K562 (cell line): ENCODE measurements at regions not wholly inside any gene's neighbourhood (a gene's known extent, or its start where the extent isn't known, plus 50 kb on each side); places are given as distances from the start of the nearest gene placed in this dataset.

Experiments used
- ATAC-seq: fragments of 200-7000 bp; cut with Tn5 transposase; 3 replicates; pipeline ENCODE4 v1.9.1; 2020; ENCODE audit warnings: moderate library complexity
- BruUV-seq: library from RNA; stranded (reverse); fragments of 400-500 nt; replicated peaks from 2 replicates; lab custom pipeline; 2021; lab: Mats Ljungman, UMichigan
- CTCF ChIA-PET: fragments of 300-600 bp; formaldehyde crosslinking; extraction: SDS; loops from one replicate; lab custom pipeline; 2021; ENCODE audit warnings: low intra/inter-chr PET ratio; lab: Yijun Ruan, JAX
- POLR2A ChIA-PET: fragments of 300-600, 350-650 bp; sonication (Branson Sonifier 250); formaldehyde crosslinking; extraction: SDS; loops from one replicate; lab custom pipeline; 2021; ENCODE audit warnings: antibody characterized with exemption, inconsistent platforms; lab: Yijun Ruan, JAX
- DNase-seq, 4 experiments: peaks; one replicate each; pipeline versions ENCODE4 v3.0.0 to v3.0.0-alpha.2; 2011 to 2018; ENCODE audit warnings: low spot score in 3 of 4, mixed read lengths in 3 of 4; ENCODE audit errors: extremely low read depth in 1 of 4
- FAIRE-seq: peaks from 2 replicates; lab custom pipeline; 2011; peaks lifted over from hg19 to GRCh38; lab: Jason Lieb, UNC
- H2AFZ ChIP-seq: 2 replicates; pipeline ENCODE4 v1.6.0; 2011; ENCODE audit warnings: low read depth, low read length, control low read depth, inconsistent platforms
- H3K27ac ChIP-seq: fragments of 200-600 bp; 3 replicates; pipeline ENCODE4 v1.8.0; 2011; ENCODE audit warnings: low read depth, mild to moderate bottlenecking, control low read depth, inconsistent platforms, low read length, moderate library complexity, mixed read lengths; ENCODE audit errors: extremely low read depth
- H3K27me3 ChIP-seq, 2 experiments: fragments of 300-600 bp in 1 of 2; 2 replicates in 1 of 2; 3 replicates in 1 of 2; pipeline versions ENCODE4 v1.6.0 to v1.8.0; 2011; ENCODE audit warnings: inconsistent platforms in 2 of 2, low read length in 2 of 2, mild to moderate bottlenecking in 1 of 2, mixed read lengths in 1 of 2, moderate library complexity in 1 of 2; ENCODE audit not compliant: control insufficient read depth in 2 of 2, insufficient read depth in 2 of 2
- H3K36me3 ChIP-seq: fragments of 300-600 bp; 3 replicates; pipeline ENCODE4 v1.8.0; 2011; ENCODE audit warnings: mild to moderate bottlenecking, low read length, inconsistent platforms; ENCODE audit not compliant: control insufficient read depth, insufficient read depth
- H3K4me1 ChIP-seq, 2 experiments: fragments of 200-600 bp in 1 of 2; replicated peaks in 1 of 2; 2 replicates in 1 of 2; 3 replicates in 1 of 2; pipeline versions ENCODE4 v1.5.1 to v1.8.0; 2011; ENCODE audit warnings: inconsistent platforms in 2 of 2, low read length in 2 of 2, mild to moderate bottlenecking in 1 of 2, mixed read lengths in 1 of 2, moderate library complexity in 1 of 2; ENCODE audit not compliant: control insufficient read depth in 2 of 2, insufficient read depth in 2 of 2
- H3K4me2 ChIP-seq: 2 replicates; pipeline ENCODE4 v1.6.1; 2011; ENCODE audit warnings: low read length, control low read depth, inconsistent platforms, mixed read lengths; ENCODE audit not compliant: insufficient read depth
- H3K4me3 ChIP-seq: fragments of 200-600 bp; sonication (generic), shearing (Covaris generic); 2 replicates; pipeline ENCODE4 v1.5.1; 2016; ENCODE audit warnings: control low read depth, inconsistent platforms
- H3K79me2 ChIP-seq: fragments of 200-600 bp; 3 replicates; pipeline ENCODE4 v1.8.0; 2011; ENCODE audit warnings: low read length, inconsistent platforms; ENCODE audit not compliant: control insufficient read depth, insufficient read depth
- H3K9ac ChIP-seq, 2 experiments: 2 replicates each; pipeline versions ENCODE4 v1.6.0 to v1.6.1; 2011; ENCODE audit warnings: low read depth in 2 of 2, low read length in 2 of 2, control low read depth in 1 of 2, inconsistent platforms in 1 of 2, mild to moderate bottlenecking in 1 of 2, mixed read lengths in 1 of 2; ENCODE audit not compliant: insufficient read depth in 1 of 2
- H3K9me1 ChIP-seq: one replicate; pipeline ENCODE4 v1.6.0; 2011; ENCODE audit warnings: inconsistent platforms, mild to moderate bottlenecking, low read length, moderate library complexity; ENCODE audit not compliant: control insufficient read depth, insufficient read depth
- H3K9me3 ChIP-seq: replicated peaks from 2 replicates; pipeline ENCODE4 v1.5.1; 2011; ENCODE audit warnings: low read depth, low read length, inconsistent platforms; ENCODE audit not compliant: control insufficient read depth, insufficient read depth
- H4K20me1 ChIP-seq: replicated peaks from 2 replicates; pipeline ENCODE4 v1.6.1; 2011; ENCODE audit warnings: low read length, inconsistent platforms, mixed read lengths; ENCODE audit not compliant: control insufficient read depth, insufficient read depth
- ATF3 ChIP-seq, 2 experiments: fragments of 450-650 bp in 1 of 2; sonication (generic) in 1 of 2; formaldehyde crosslinking in 1 of 2; IDR thresholded peaks in 1 of 2; conservative IDR thresholded peaks in 1 of 2; 2 replicates each; pipeline versions ENCODE4 v1.6.1 to v1.8.1; 2016 to 2023; ENCODE audit warnings: mild to moderate bottlenecking in 2 of 2, moderate library complexity in 2 of 2, inconsistent platforms in 1 of 2, missing genetic modification reagents in 1 of 2
- CBFB ChIP-seq: sonication (generic); formaldehyde crosslinking; IDR thresholded peaks from 2 replicates; pipeline ENCODE4 v1.4.0; 2020; ENCODE audit warnings: mild to moderate bottlenecking, missing genetic modification reagents
- ELK1 ChIP-seq: sonication (generic); formaldehyde crosslinking; IDR thresholded peaks from 2 replicates; pipeline ENCODE4 v1.8.1; 2022; ENCODE audit warnings: missing genetic modification reagents
- FOSL1 ChIP-seq: fragments of 200-800 bp; sonication (Bioruptor generic); conservative IDR thresholded peaks from 2 replicates; pipeline ENCODE4 v1.6.1; 2016; ENCODE audit warnings: missing genetic modification characterization, missing compliant biosample characterization
- FOXK1 ChIP-seq: sonication (generic); formaldehyde crosslinking; IDR thresholded peaks from 2 replicates; pipeline ENCODE4 v1.8.0; 2022; ENCODE audit warnings: missing genetic modification reagents, mild to moderate bottlenecking, borderline replicate concordance
- GATA2 ChIP-seq: sonication (generic); formaldehyde crosslinking; IDR thresholded peaks from 2 replicates; pipeline ENCODE4 v1.4.0; 2020; ENCODE audit warnings: mild to moderate bottlenecking, missing genetic modification reagents
- JUND ChIP-seq, 2 experiments: IDR thresholded peaks; 2 replicates in 1 of 2; 3 replicates in 1 of 2; pipeline ENCODE4 v1.6.1; 2011; ENCODE audit warnings: borderline replicate concordance in 2 of 2, low read depth in 2 of 2, low read length in 2 of 2, improper control_type of control experiment in 1 of 2, missing biosample characterization in 1 of 2, missing genetic modification characterization in 1 of 2, missing genetic modification reagents in 1 of 2
- KDM2B ChIP-seq: fragments of 250-450 bp; sonication (Bioruptor Pico); IDR thresholded peaks from 2 replicates; pipeline ENCODE4 v1.8.0; 2021; ENCODE audit warnings: mild to moderate bottlenecking, moderate library complexity
- MEF2D ChIP-seq: conservative IDR thresholded peaks from 2 replicates; pipeline ENCODE4 v1.6.1; 2016; ENCODE audit warnings: low read depth, missing genetic modification characterization, missing compliant biosample characterization
- ZNF12 ChIP-seq: sonication (generic); formaldehyde crosslinking; IDR thresholded peaks from 2 replicates; pipeline ENCODE4 v1.4.0; 2020; ENCODE audit warnings: mild to moderate bottlenecking, missing genetic modification reagents
- WGBS: fragments of 100-300 bp; shearing (Covaris generic); methylation state at CpG from one replicate; pipeline ENCODE4 v1.1.6; 2016; ENCODE audit warnings: low coverage, mixed read lengths; ENCODE audit not compliant: insufficient coverage; ENCODE audit errors: missing lambda C conversion rate; 5-methylcytosine and 5-hydroxymethylcytosine counted together
- in situ Hi-C: fragments of 300-500 bp; cut with MboI; formaldehyde crosslinking; loops from 4 replicates; pipeline ENCODE4 v1.15.0; 2018; ENCODE audit warnings: inconsistent platforms, mixed read lengths
- intact Hi-C: fragments of 100-400 bp; cut with micrococcal nuclease; formaldehyde crosslinking; loops from 2 replicates; pipeline ENCODE4 v1.14.2; 2022

- H3K27me3 ChIP-seq: peaks cover 0 to 2% of the 10 kb centered on the region in 2 experiments; a peak in 1 of 5 replicates
- H3K36me3 ChIP-seq: no peaks in the 10 kb centered on the region
- H3K9ac ChIP-seq: no peak overlapping the region
- no peaks in the 10 kb centered on the region for H3K79me2 ChIP-seq
- H3K4me3 ChIP-seq: no peak overlapping the region
- no peak overlapping the region; the same call in 1 of the 2 replicates for H2AFZ ChIP-seq
- 2% methylated on average over 8 of the region's 8 CpGs for WGBS
- TF ChIP-seq ATF3 (IDR thresholded peaks at IDR 0.05): peak; percentile 52; the same call in 1 of the 2 replicates
- TF ChIP-seq ATF3 (CRISPR knock-in tag; conservative IDR thresholded peaks at IDR 0.05): no peak
- no peak for TF ChIP-seq CBFB (CRISPR knock-in tag)
- TF ChIP-seq FOXK1 (CRISPR knock-in tag): no peak
- TF ChIP-seq ELK1 (CRISPR knock-in tag): no peak
- TF ChIP-seq FOSL1 (tag): peak; percentile 82
- 0 out of 2 replicates have a peak, but pooled peaks have one; percentile 9 for TF ChIP-seq GATA2 (CRISPR knock-in tag)
- peak; percentile 65 for TF ChIP-seq MEF2D
- TF ChIP-seq KDM2B (CRISPR knock-in tag): no peak
- TF ChIP-seq ZNF12 (CRISPR knock-in tag): no peak
- peak; percentile 74 for TF ChIP-seq JUND (IDR thresholded peaks at IDR 0.05; ENCODE audit: borderline replicate concordance, low read depth, low read length)
- TF ChIP-seq JUND (tag; IDR thresholded peaks at IDR 0.05; ENCODE audit: borderline replicate concordance, low read depth, low read length): peak; percentile 68; the same call in 2 of the 3 replicates
- DNase-seq: peak in 1 of 4 experiments; percentile 8
- H4K20me1 ChIP-seq: no peaks in the 10 kb centered on the region
- BruUV-seq: no TSS peak
- H3K9me3 ChIP-seq: no peaks in the 10 kb centered on the region
- intact Hi-C loops (no loop called here), in situ Hi-C loops (no loop called here)
- H3K27ac ChIP-seq: no peak overlapping the region
- ChIA-PET CTCF (no interaction called here), POLR2A (no interaction called here)
- no peak for ATAC-seq
- FAIRE-seq: no peak
- no peaks in the 10 kb centered on the region for H3K9me1 ChIP-seq
- no peaks in the 10 kb centered on the region for H3K4me1 ChIP-seq
- H3K4me2 ChIP-seq: no peak overlapping the region
Observed at GRCh38 chr5:74201334-74202081, 439.0 kb downstream of the ENC1 start.
